ENCODE measurements at regions not wholly inside any gene's neighbourhood (a gene's known extent, or its start where the extent isn't known, plus 50 kb on each side); places are given as distances from the start of the nearest gene placed in this dataset.

- Mint-ChIP-seq H3K36me3 (ENCODE audit: unreplicated experiment) (no peaks in the 10 kb centered on the region), H3K9me3 (ENCODE audit: unreplicated experiment) (peaks cover 1% of the 10 kb centered on the region), H3K27ac (ENCODE audit: unreplicated experiment) (no peak overlapping the region), H3K4me1 (ENCODE audit: low read depth, unreplicated experiment) (peaks cover 13% of the 10 kb centered on the region), H3K27me3 (ENCODE audit: unreplicated experiment) (peaks cover 5% of the 10 kb centered on the region), H3K4me3 (ENCODE audit: unreplicated experiment) (no peak overlapping the region)
- no peak for TF ChIP-seq CTCF (IDR thresholded peaks at IDR 0.05; ENCODE audit: partially characterized antibody, unreplicated experiment)
- no peak for DNase-seq
Observed at GRCh38 chr20:57993716-57994431, 234.6 kb downstream of the ANKRD60 start.

- Mint-ChIP-seq H3K4me1 (ENCODE audit: low read depth, unreplicated experiment) (peaks cover 25% of the 10 kb centered on the region), H3K9me3 (ENCODE audit: unreplicated experiment) (peaks cover 10% of the 10 kb centered on the region), H3K4me3 (ENCODE audit: unreplicated experiment) (no peak overlapping the region), H3K27me3 (ENCODE audit: unreplicated experiment) (peaks cover 9% of the 10 kb centered on the region), H3K36me3 (ENCODE audit: unreplicated experiment) (no peaks in the 10 kb centered on the region), H3K27ac (ENCODE audit: unreplicated experiment) (no peak overlapping the region)
- TF ChIP-seq CTCF (IDR thresholded peaks at IDR 0.05; ENCODE audit: partially characterized antibody, unreplicated experiment), result no peak
- DNase-seq, result no peak
Observed at GRCh38 chr20:57991211-57991881, 237.1 kb downstream of the ANKRD60 start.

GRCh38 chr20:57990396-57990987, 238.0 kb downstream of the ANKRD60 start:
- H3K36me3 Mint-ChIP-seq (ENCODE audit: unreplicated experiment), result no peaks in the 10 kb centered on the region
- peaks cover 13% of the 10 kb centered on the region for H3K9me3 Mint-ChIP-seq (ENCODE audit: unreplicated experiment)
- DNase-seq, result no peak
- no peak overlapping the region for H3K27ac Mint-ChIP-seq (ENCODE audit: unreplicated experiment)
- H3K4me3 Mint-ChIP-seq (ENCODE audit: unreplicated experiment), result no peak overlapping the region
- peaks cover 9% of the 10 kb centered on the region for H3K27me3 Mint-ChIP-seq (ENCODE audit: unreplicated experiment)
- H3K4me1 Mint-ChIP-seq (ENCODE audit: low read depth, unreplicated experiment), result peaks cover 30% of the 10 kb centered on the region
- no peak for TF ChIP-seq CTCF (IDR thresholded peaks at IDR 0.05; ENCODE audit: partially characterized antibody, unreplicated experiment)

GRCh38 chr20:57988828-57989227, 239.6 kb downstream of the ANKRD60 start:
- H3K4me1 Mint-ChIP-seq (ENCODE audit: low read depth, unreplicated experiment), result peaks cover 39% of the 10 kb centered on the region
- no peak for DNase-seq
- H3K36me3 Mint-ChIP-seq (ENCODE audit: unreplicated experiment), result no peaks in the 10 kb centered on the region
- peaks cover 16% of the 10 kb centered on the region for H3K9me3 Mint-ChIP-seq (ENCODE audit: unreplicated experiment)
- peaks cover 9% of the 10 kb centered on the region for H3K27me3 Mint-ChIP-seq (ENCODE audit: unreplicated experiment)
- H3K4me3 Mint-ChIP-seq (ENCODE audit: unreplicated experiment), result no peak overlapping the region
- no peak overlapping the region for H3K27ac Mint-ChIP-seq (ENCODE audit: unreplicated experiment)
- no peak for TF ChIP-seq CTCF (IDR thresholded peaks at IDR 0.05; ENCODE audit: partially characterized antibody, unreplicated experiment)

- Mint-ChIP-seq H3K4me1 (ENCODE audit: low read depth, unreplicated experiment) (peaks cover 37% of the 10 kb centered on the region), H3K27me3 (ENCODE audit: unreplicated experiment) (peaks cover 9% of the 10 kb centered on the region), H3K36me3 (ENCODE audit: unreplicated experiment) (no peaks in the 10 kb centered on the region), H3K9me3 (ENCODE audit: unreplicated experiment) (peaks cover 16% of the 10 kb centered on the region), H3K27ac (ENCODE audit: unreplicated experiment) (no peak overlapping the region), H3K4me3 (ENCODE audit: unreplicated experiment) (no peak overlapping the region)
- no peak for DNase-seq
- TF ChIP-seq CTCF (IDR thresholded peaks at IDR 0.05; ENCODE audit: partially characterized antibody, unreplicated experiment), result no peak
Observed at GRCh38 chr20:57988422-57988821, 240.0 kb downstream of the ANKRD60 start.

All from glutamatergic neuron (in vitro differentiated cells).